ENCODE measurements at regions not wholly inside any gene's neighbourhood (a gene's known extent, or its start where the extent isn't known, plus 50 kb on each side); places are given as distances from the start of the nearest gene placed in this dataset.

GRCh38 chr14:100430571-100430970 lies 107.4 kb downstream of the SLC25A47 start:
- intact Hi-C loops (cut with micrococcal nuclease) (no loop called here), in situ Hi-C loops (cut with MboI) (no loop called here)
- ChIA-PET CTCF (ENCODE audit: low intra/inter-chr PET ratio) (no interaction called here), POLR2A (interaction anchor here (1.3 kb wide), 1 partner anchor 10 kb away, joined by 5 read pairs; no protein-coding TSS in a partner anchor)
- H3K27ac ChIP-seq (ENCODE audit: extremely low read depth, low read depth, low read length), result no peak overlapping the region
- no TSS peak for BruUV-seq (replicated peaks)
- H2AFZ ChIP-seq (ENCODE audit: low read depth, low read length), result no peak overlapping the region
- FAIRE-seq, result no peak
- H3K4me1 ChIP-seq (replicated peaks in 1 of 2; ENCODE audit: control insufficient read depth in 2 of 2, insufficient read depth in 2 of 2, low read length in 2 of 2), result peaks cover 0 to 9% of the 10 kb centered on the region in 2 experiments
- H4K20me1 ChIP-seq (replicated peaks; ENCODE audit: control insufficient read depth, insufficient read depth, low read length), result no peaks in the 10 kb centered on the region
- no peak for DNase-seq (ENCODE audit: extremely low read depth in 1 of 4, low spot score in 3 of 4)
- peaks cover 2% of the 10 kb centered on the region for H3K9me1 ChIP-seq (ENCODE audit: control insufficient read depth, insufficient read depth, low read length)
- H3K27me3 ChIP-seq (ENCODE audit: control insufficient read depth in 2 of 2, insufficient read depth in 2 of 2, low read length in 2 of 2), result no peaks in the 10 kb centered on the region
- H3K4me2 ChIP-seq (ENCODE audit: insufficient read depth, low read length), result no peak overlapping the region
- no peaks in the 10 kb centered on the region for H3K36me3 ChIP-seq (ENCODE audit: control insufficient read depth, insufficient read depth, low read length)
- H3K9me3 ChIP-seq (replicated peaks; ENCODE audit: control insufficient read depth, insufficient read depth, low read depth, low read length), result no peaks in the 10 kb centered on the region
- ATAC-seq, result no peak
- H3K9ac ChIP-seq (ENCODE audit: insufficient read depth in 1 of 2, low read depth in 2 of 2, low read length in 2 of 2), result no peak overlapping the region
- WGBS (ENCODE audit: insufficient coverage, low coverage, missing lambda C conversion rate), result 73% methylated on average over 8 of the region's 11 CpGs
- H3K79me2 ChIP-seq (ENCODE audit: control insufficient read depth, insufficient read depth, low read length), result no peaks in the 10 kb centered on the region
- H3K4me3 ChIP-seq, result no peak overlapping the region
- TF ChIP-seq GABPA (tag; conservative IDR thresholded peaks at IDR 0.05; ENCODE audit: low read depth) (no peak), E2F1 (CRISPR knock-in tag; IDR thresholded peaks at IDR 0.05) (no peak), FOXJ2 (tag; IDR thresholded peaks at IDR 0.05) (no peak), GATAD2B (IDR thresholded peaks at IDR 0.05; ENCODE audit: borderline replicate concordance) (no peak), NFE2L1 (tag; IDR thresholded peaks at IDR 0.05; ENCODE audit: borderline replicate concordance, low read depth) (no peak), SRSF9 (IDR thresholded peaks at IDR 0.05; ENCODE audit: borderline replicate concordance, low read depth, low read length) (no peak), VEZF1 (CRISPR knock-in tag; IDR thresholded peaks at IDR 0.05) (no peak), SETDB1 (IDR thresholded peaks at IDR 0.05; ENCODE audit: low read length) (no peak), SMAD4 (CRISPR knock-in tag; conservative IDR thresholded peaks at IDR 0.05) (no peak), FUS (optimal IDR thresholded peaks at IDR 0.05; ENCODE audit: low read depth, low read length) (no peak)
- TF ChIP-seq, protein P1, sequence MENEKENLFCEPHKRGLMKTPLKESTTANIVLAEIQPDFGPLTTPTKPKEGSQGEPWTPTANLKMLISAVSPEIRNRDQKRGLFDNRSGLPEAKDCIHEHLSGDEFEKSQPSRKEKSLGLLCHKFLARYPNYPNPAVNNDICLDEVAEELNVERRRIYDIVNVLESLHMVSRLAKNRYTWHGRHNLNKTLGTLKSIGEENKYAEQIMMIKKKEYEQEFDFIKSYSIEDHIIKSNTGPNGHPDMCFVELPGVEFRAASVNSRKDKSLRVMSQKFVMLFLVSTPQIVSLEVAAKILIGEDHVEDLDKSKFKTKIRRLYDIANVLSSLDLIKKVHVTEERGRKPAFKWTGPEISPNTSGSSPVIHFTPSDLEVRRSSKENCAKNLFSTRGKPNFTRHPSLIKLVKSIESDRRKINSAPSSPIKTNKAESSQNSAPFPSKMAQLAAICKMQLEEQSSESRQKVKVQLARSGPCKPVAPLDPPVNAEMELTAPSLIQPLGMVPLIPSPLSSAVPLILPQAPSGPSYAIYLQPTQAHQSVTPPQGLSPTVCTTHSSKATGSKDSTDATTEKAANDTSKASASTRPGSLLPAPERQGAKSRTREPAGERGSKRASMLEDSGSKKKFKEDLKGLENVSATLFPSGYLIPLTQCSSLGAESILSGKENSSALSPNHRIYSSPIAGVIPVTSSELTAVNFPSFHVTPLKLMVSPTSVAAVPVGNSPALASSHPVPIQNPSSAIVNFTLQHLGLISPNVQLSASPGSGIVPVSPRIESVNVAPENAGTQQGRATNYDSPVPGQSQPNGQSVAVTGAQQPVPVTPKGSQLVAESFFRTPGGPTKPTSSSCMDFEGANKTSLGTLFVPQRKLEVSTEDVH (IDR thresholded peaks at IDR 0.05; ENCODE audit: low read depth, partially characterized antibody), result no peak
